IPS-18a (cell line): ENCODE measurements at regions not wholly inside any gene's neighbourhood (a gene's known extent, or its start where the extent isn't known, plus 50 kb on each side); places are given as distances from the start of the nearest gene placed in this dataset.

Source experiments
- H3K27ac ChIP-seq: one replicate; pipeline ENCODE4 v1.5.1; 2013; ENCODE audit warnings: low read length
- H3K27me3 ChIP-seq: one replicate; pipeline ENCODE4 v1.6.1; 2013; ENCODE audit warnings: mild to moderate bottlenecking, low read length; ENCODE audit not compliant: control insufficient read depth, insufficient read depth
- H3K36me3 ChIP-seq: one replicate; pipeline ENCODE4 v1.6.1; 2013; ENCODE audit warnings: low read depth, low read length; ENCODE audit not compliant: control insufficient read depth
- H3K4me1 ChIP-seq: one replicate; pipeline ENCODE4 v1.6.1; 2013; ENCODE audit warnings: low read depth, low read length; ENCODE audit not compliant: control insufficient read depth
- H3K4me3 ChIP-seq: one replicate; pipeline ENCODE4 v1.5.1; 2013; ENCODE audit warnings: low read length
- H3K9ac ChIP-seq: one replicate; pipeline ENCODE4 v1.6.1; 2013; ENCODE audit warnings: mild to moderate bottlenecking, low read length, moderate library complexity
- H3K9me3 ChIP-seq: one replicate; pipeline ENCODE4 v1.6.1; 2013; ENCODE audit warnings: low read depth, low read length; ENCODE audit not compliant: control insufficient read depth

GRCh38 chr1:72932025-72932424 lies 649.7 kb upstream of the NEGR1 start:
- Histone ChIP-seq H3K4me1 (no peaks in the 10 kb centered on the region), H3K9ac (no peak overlapping the region), H3K4me3 (no peak overlapping the region), H3K27me3 (no peaks in the 10 kb centered on the region), H3K27ac (no peak overlapping the region), H3K36me3 (no peaks in the 10 kb centered on the region), H3K9me3 (peaks cover 6% of the 10 kb centered on the region)

GRCh38 chr1:72930528-72930927 lies 648.2 kb upstream of the NEGR1 start:
- H3K36me3 ChIP-seq, result no peaks in the 10 kb centered on the region

GRCh38 chr1:72918940-72919339 lies 636.6 kb upstream of the NEGR1 start:
- Histone ChIP-seq H3K4me1 (peaks cover 7% of the 10 kb centered on the region), H3K27me3 (no peaks in the 10 kb centered on the region), H3K9me3 (no peaks in the 10 kb centered on the region), H3K27ac (no peak overlapping the region), H3K36me3 (no peaks in the 10 kb centered on the region), H3K4me3 (no peak overlapping the region), H3K9ac (no peak overlapping the region)

More at GRCh38 chr1:72930528-72930927, 648.2 kb upstream of the NEGR1 start:
- peaks cover 6% of the 10 kb centered on the region for H3K9me3 ChIP-seq
- H3K4me3 ChIP-seq, result no peak overlapping the region
- no peaks in the 10 kb centered on the region for H3K4me1 ChIP-seq
- H3K27me3 ChIP-seq, result no peaks in the 10 kb centered on the region
- H3K9ac ChIP-seq, result no peak overlapping the region
- H3K27ac ChIP-seq, result no peak overlapping the region

GRCh38 chr1:72917920-72918319 lies 635.6 kb upstream of the NEGR1 start:
- Histone ChIP-seq H3K27me3 (no peaks in the 10 kb centered on the region), H3K36me3 (no peaks in the 10 kb centered on the region), H3K4me3 (no peak overlapping the region), H3K9ac (no peak overlapping the region), H3K27ac (no peak overlapping the region), H3K9me3 (no peaks in the 10 kb centered on the region), H3K4me1 (peaks cover 7% of the 10 kb centered on the region)

- Histone ChIP-seq H3K9ac (no peak overlapping the region), H3K27me3 (no peaks in the 10 kb centered on the region), H3K27ac (no peak overlapping the region), H3K4me1 (peaks cover 7% of the 10 kb centered on the region), H3K9me3 (no peaks in the 10 kb centered on the region), H3K36me3 (no peaks in the 10 kb centered on the region), H3K4me3 (no peak overlapping the region)
These were observed 633.2 kb upstream of the NEGR1 start for GRCh38 chr1:72915581-72915980.

- no peak overlapping the region for H3K9ac ChIP-seq
- no peak overlapping the region for H3K27ac ChIP-seq
- no peak overlapping the region for H3K4me3 ChIP-seq
- H3K4me1 ChIP-seq, result peaks cover 7% of the 10 kb centered on the region
- no peaks in the 10 kb centered on the region for H3K9me3 ChIP-seq
- no peaks in the 10 kb centered on the region for H3K27me3 ChIP-seq
- no peaks in the 10 kb centered on the region for H3K36me3 ChIP-seq
These were observed 629.3 kb upstream of the NEGR1 start for GRCh38 chr1:72911656-72912055.

GRCh38 chr1:72896256-72896655 lies 613.9 kb upstream of the NEGR1 start:
- Histone ChIP-seq H3K27me3 (no peaks in the 10 kb centered on the region), H3K36me3 (no peaks in the 10 kb centered on the region), H3K9ac (no peak overlapping the region), H3K27ac (no peak overlapping the region), H3K9me3 (no peaks in the 10 kb centered on the region), H3K4me1 (no peaks in the 10 kb centered on the region), H3K4me3 (no peak overlapping the region)

GRCh38 chr1:72892461-72892860 lies 610.1 kb upstream of the NEGR1 start:
- H3K4me1 ChIP-seq, result no peaks in the 10 kb centered on the region
- H3K9me3 ChIP-seq, result no peaks in the 10 kb centered on the region
- no peaks in the 10 kb centered on the region for H3K27me3 ChIP-seq

GRCh38 chr1:72891976-72892375 lies 609.6 kb upstream of the NEGR1 start:
- no peak overlapping the region for H3K27ac ChIP-seq
- no peaks in the 10 kb centered on the region for H3K9me3 ChIP-seq
- H3K36me3 ChIP-seq, result no peaks in the 10 kb centered on the region
- no peaks in the 10 kb centered on the region for H3K27me3 ChIP-seq
- H3K4me3 ChIP-seq, result no peak overlapping the region
- H3K9ac ChIP-seq, result no peak overlapping the region
- H3K4me1 ChIP-seq, result no peaks in the 10 kb centered on the region

More at GRCh38 chr1:72892461-72892860, 610.1 kb upstream of the NEGR1 start:
- Histone ChIP-seq H3K4me3 (no peak overlapping the region), H3K9ac (no peak overlapping the region), H3K27ac (no peak overlapping the region), H3K36me3 (no peaks in the 10 kb centered on the region)

GRCh38 chr1:72885841-72886240 lies 603.5 kb upstream of the NEGR1 start:
- Histone ChIP-seq H3K9me3 (no peaks in the 10 kb centered on the region), H3K27me3 (no peaks in the 10 kb centered on the region), H3K9ac (no peak overlapping the region), H3K4me3 (no peak overlapping the region), H3K4me1 (no peaks in the 10 kb centered on the region), H3K27ac (no peak overlapping the region), H3K36me3 (no peaks in the 10 kb centered on the region)

GRCh38 chr1:72885017-72885416 lies 602.7 kb upstream of the NEGR1 start:
- Histone ChIP-seq H3K4me3 (no peak overlapping the region), H3K27me3 (no peaks in the 10 kb centered on the region), H3K36me3 (no peaks in the 10 kb centered on the region), H3K4me1 (no peaks in the 10 kb centered on the region), H3K27ac (no peak overlapping the region), H3K9me3 (no peaks in the 10 kb centered on the region), H3K9ac (no peak overlapping the region)

GRCh38 chr1:72869873-72870272 lies 587.5 kb upstream of the NEGR1 start:
- Histone ChIP-seq H3K36me3 (no peaks in the 10 kb centered on the region), H3K4me3 (no peak overlapping the region), H3K9me3 (no peaks in the 10 kb centered on the region), H3K27ac (no peak overlapping the region), H3K27me3 (no peaks in the 10 kb centered on the region), H3K9ac (no peak overlapping the region), H3K4me1 (no peaks in the 10 kb centered on the region)
